ENCODE measurements at regions not wholly inside any gene's neighbourhood (a gene's known extent, or its start where the extent isn't known, plus 50 kb on each side); places are given as distances from the start of the nearest gene placed in this dataset.

DNA sequence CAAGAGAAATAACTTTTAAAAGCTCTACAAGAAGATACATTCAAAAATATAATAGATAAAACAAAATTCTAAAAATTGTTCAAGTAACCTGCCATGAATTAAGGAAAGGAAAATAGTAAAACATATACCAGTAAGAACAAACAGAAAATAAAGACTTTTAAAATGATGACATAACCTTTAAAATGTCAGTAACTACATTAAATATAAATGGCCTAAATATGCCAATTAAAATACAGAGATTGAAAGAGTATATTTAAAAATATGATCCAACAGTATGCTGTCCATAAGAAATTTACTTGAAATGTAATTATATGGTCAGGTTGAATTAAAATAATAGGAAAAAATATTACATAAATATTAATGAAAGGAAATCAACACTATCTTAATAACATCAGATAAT lies 911.7 kb upstream of the POU3F3 start:
- TF ChIP-seq, protein P1, sequence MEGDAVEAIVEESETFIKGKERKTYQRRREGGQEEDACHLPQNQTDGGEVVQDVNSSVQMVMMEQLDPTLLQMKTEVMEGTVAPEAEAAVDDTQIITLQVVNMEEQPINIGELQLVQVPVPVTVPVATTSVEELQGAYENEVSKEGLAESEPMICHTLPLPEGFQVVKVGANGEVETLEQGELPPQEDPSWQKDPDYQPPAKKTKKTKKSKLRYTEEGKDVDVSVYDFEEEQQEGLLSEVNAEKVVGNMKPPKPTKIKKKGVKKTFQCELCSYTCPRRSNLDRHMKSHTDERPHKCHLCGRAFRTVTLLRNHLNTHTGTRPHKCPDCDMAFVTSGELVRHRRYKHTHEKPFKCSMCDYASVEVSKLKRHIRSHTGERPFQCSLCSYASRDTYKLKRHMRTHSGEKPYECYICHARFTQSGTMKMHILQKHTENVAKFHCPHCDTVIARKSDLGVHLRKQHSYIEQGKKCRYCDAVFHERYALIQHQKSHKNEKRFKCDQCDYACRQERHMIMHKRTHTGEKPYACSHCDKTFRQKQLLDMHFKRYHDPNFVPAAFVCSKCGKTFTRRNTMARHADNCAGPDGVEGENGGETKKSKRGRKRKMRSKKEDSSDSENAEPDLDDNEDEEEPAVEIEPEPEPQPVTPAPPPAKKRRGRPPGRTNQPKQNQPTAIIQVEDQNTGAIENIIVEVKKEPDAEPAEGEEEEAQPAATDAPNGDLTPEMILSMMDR (IDR thresholded peaks at IDR 0.05), result no peak
- TF ChIP-seq POLR2A (IDR thresholded peaks at IDR 0.05), result no peak
